ENCODE measurements at regions not wholly inside any gene's neighbourhood (a gene's known extent, or its start where the extent isn't known, plus 50 kb on each side); places are given as distances from the start of the nearest gene placed in this dataset.

DNA sequence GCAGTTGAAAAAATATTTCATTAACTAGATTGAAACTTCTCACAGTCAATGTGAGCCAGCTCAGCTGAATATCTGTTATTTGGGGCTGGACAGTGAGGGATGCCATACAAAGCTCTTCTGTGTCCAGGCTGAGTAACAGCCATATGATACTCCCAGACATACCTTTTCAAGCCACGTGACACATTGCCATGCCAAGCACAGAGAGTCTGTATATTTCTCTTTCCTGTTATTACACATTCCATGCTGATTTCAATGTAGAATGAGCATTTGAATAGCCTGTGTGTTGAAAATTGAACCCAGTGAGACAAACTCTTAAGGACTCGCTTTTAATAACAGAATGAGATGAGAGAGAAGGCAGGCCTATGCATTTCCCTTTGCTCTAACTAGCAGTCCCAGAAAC is 334.7 kb upstream of the RASGRP1 start:
- Histone ChIP-seq H3K27me3 (replicated peaks; ENCODE audit: insufficient read depth) (no peaks in the 10 kb centered on the region), H3K9me3 (ENCODE audit: low read depth) (no peaks in the 10 kb centered on the region), H3K79me2 (ENCODE audit: insufficient read depth) (no peaks in the 10 kb centered on the region), H3F3A (ENCODE audit: insufficient read depth) (peaks cover 36% of the 10 kb centered on the region), H3K36me3 (ENCODE audit: low read depth) (no peaks in the 10 kb centered on the region), H4K20me1 (ENCODE audit: insufficient read depth) (no peaks in the 10 kb centered on the region), H3K4me1 (ENCODE audit: insufficient read depth) (peaks cover 35% of the 10 kb centered on the region), H3K9ac (no peak overlapping the region), H3K27ac (peak overlapping the region; percentile 21; the same call in 1 of the 2 replicates), H2AFZ (0 out of 2 replicates have a peak overlapping the region, but pooled peaks have one; percentile 10), H3K9me2 (ENCODE audit: insufficient read depth) (no peaks in the 10 kb centered on the region), H3K4me3 (no peak overlapping the region), H3K4me2 (ENCODE audit: unreplicated experiment) (no peak overlapping the region)
- in situ Hi-C loops (cut with MboI), result no loop called here
- TF ChIP-seq EZH2 (IDR thresholded peaks at IDR 0.05; ENCODE audit: insufficient read depth, poor library complexity, severe bottlenecking), result no peak
- no peak for TF ChIP-seq EZH2phosphoT487 (IDR thresholded peaks at IDR 0.05; ENCODE audit: insufficient read depth, low read depth)
- 77 to 78% methylated on average over 2 of the region's 2 CpGs for WGBS, 2 experiments (ENCODE audit: low coverage in 1 of 2, low lambda C conversion rate in 2 of 2, missing lambda C conversion rate in 2 of 2)
- DNase-seq, result peak; percentile 27

DNA sequence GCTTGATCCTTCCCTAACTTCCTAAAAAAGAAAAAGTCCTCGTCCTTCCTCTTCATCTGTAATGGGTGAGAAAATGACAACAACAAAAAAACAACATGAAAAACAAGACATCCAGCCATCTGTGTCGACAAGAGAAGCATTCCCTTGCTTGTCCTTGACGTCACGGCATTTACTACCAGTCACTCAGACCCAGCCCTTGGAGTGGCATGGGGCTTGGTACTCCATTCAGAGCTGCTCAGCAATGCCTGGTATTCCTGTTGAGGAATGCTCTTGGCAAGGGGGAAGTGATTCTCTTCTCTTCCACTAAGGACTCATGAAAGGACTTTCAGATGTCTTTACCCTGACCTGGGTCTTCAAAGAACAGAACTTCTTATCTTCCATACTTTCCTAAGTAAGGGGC is 339.7 kb upstream of the RASGRP1 start:
- no peak for TF ChIP-seq EZH2 (IDR thresholded peaks at IDR 0.05; ENCODE audit: insufficient read depth, poor library complexity, severe bottlenecking)
- no peak for TF ChIP-seq EZH2phosphoT487 (IDR thresholded peaks at IDR 0.05; ENCODE audit: insufficient read depth, low read depth)
- no peak overlapping the region for H3K27ac ChIP-seq
- H3K9me3 ChIP-seq (ENCODE audit: low read depth), result no peaks in the 10 kb centered on the region
- H3K9me2 ChIP-seq (ENCODE audit: insufficient read depth), result no peaks in the 10 kb centered on the region
- H3K36me3 ChIP-seq (ENCODE audit: low read depth), result no peaks in the 10 kb centered on the region
- in situ Hi-C loops (cut with MboI), result no loop called here
- no peak overlapping the region for H2AFZ ChIP-seq
- H4K20me1 ChIP-seq (ENCODE audit: insufficient read depth), result no peaks in the 10 kb centered on the region
- H3K4me2 ChIP-seq (ENCODE audit: unreplicated experiment), result no peak overlapping the region
- peaks cover 8% of the 10 kb centered on the region for H3K4me1 ChIP-seq (ENCODE audit: insufficient read depth)
- H3F3A ChIP-seq (ENCODE audit: insufficient read depth), result peaks cover 14% of the 10 kb centered on the region
- WGBS, 2 experiments (ENCODE audit: low coverage in 1 of 2, low lambda C conversion rate in 2 of 2, missing lambda C conversion rate in 2 of 2), result 81 to 83% methylated on average over 4 of the region's 4 CpGs
- H3K4me3 ChIP-seq, result no peak overlapping the region
- no peak for DNase-seq
- H3K9ac ChIP-seq, result no peak overlapping the region
- no peaks in the 10 kb centered on the region for H3K27me3 ChIP-seq (replicated peaks; ENCODE audit: insufficient read depth)
- no peaks in the 10 kb centered on the region for H3K79me2 ChIP-seq (ENCODE audit: insufficient read depth)

- H3K9me3 ChIP-seq (ENCODE audit: low read depth), result no peaks in the 10 kb centered on the region
- no peaks in the 10 kb centered on the region for H4K20me1 ChIP-seq (ENCODE audit: insufficient read depth)
- TF ChIP-seq EZH2phosphoT487 (IDR thresholded peaks at IDR 0.05; ENCODE audit: insufficient read depth, low read depth), result no peak
- TF ChIP-seq EZH2 (IDR thresholded peaks at IDR 0.05; ENCODE audit: insufficient read depth, poor library complexity, severe bottlenecking), result no peak
- H3K4me2 ChIP-seq (ENCODE audit: unreplicated experiment), result no peak overlapping the region
- in situ Hi-C loops (cut with MboI), result no loop called here
- H3K4me3 ChIP-seq, result no peak overlapping the region
- peaks cover 10% of the 10 kb centered on the region; the same call in 1 of the 2 replicates for H3F3A ChIP-seq (ENCODE audit: insufficient read depth)
- H2AFZ ChIP-seq, result no peak overlapping the region
- no peaks in the 10 kb centered on the region for H3K9me2 ChIP-seq (ENCODE audit: insufficient read depth)
- no peak overlapping the region for H3K9ac ChIP-seq
- WGBS, 2 experiments (ENCODE audit: low coverage in 1 of 2, low lambda C conversion rate in 2 of 2, missing lambda C conversion rate in 2 of 2), result 15 to 24% methylated on average over 1 of the region's 1 CpG
- no peak overlapping the region for H3K27ac ChIP-seq
- H3K4me1 ChIP-seq (ENCODE audit: insufficient read depth), result 0 out of 2 replicates have a peak, but pooled peaks cover 5% of the 10 kb centered on the region
- no peaks in the 10 kb centered on the region for H3K79me2 ChIP-seq (ENCODE audit: insufficient read depth)
- H3K36me3 ChIP-seq (ENCODE audit: low read depth), result no peaks in the 10 kb centered on the region
- H3K27me3 ChIP-seq (replicated peaks; ENCODE audit: insufficient read depth), result no peaks in the 10 kb centered on the region
- DNase-seq, result peak; percentile 27
These were observed 341.0 kb upstream of the RASGRP1 start for GRCh38 chr15:38905632-38906031.

DNA sequence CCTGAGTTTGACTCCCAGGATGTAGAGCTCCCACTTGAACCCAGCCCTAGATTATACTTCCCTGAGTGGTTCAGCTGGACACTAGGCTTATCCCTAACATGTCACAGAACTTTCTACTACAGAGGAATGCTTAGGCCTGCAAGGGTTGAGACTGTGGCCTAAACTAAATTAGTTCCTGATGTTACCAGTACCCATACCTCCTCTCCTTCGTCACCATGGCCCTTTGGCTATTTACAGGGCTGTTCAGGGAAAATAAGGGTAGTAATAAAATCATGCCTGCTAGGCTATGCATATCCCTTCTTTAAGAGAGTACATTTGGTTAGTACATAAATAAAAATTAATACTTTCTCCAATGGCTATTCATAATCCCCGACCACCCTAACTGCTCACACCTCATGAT is 356.4 kb upstream of the RASGRP1 start:
- H3K4me3 ChIP-seq, result no peak overlapping the region
- no peak overlapping the region for H3K27ac ChIP-seq
- H3K79me2 ChIP-seq (ENCODE audit: insufficient read depth), result no peaks in the 10 kb centered on the region
- H4K20me1 ChIP-seq (ENCODE audit: insufficient read depth), result no peaks in the 10 kb centered on the region
- 0 out of 2 replicates have a peak, but pooled peaks cover 6% of the 10 kb centered on the region for H3K4me1 ChIP-seq (ENCODE audit: insufficient read depth)
- no peaks in the 10 kb centered on the region for H3K9me3 ChIP-seq (ENCODE audit: low read depth)
- H3K4me2 ChIP-seq (ENCODE audit: unreplicated experiment), result no peak overlapping the region
- no peaks in the 10 kb centered on the region for H3F3A ChIP-seq (ENCODE audit: insufficient read depth)
- no peaks in the 10 kb centered on the region for H3K36me3 ChIP-seq (ENCODE audit: low read depth)
- 0 out of 2 replicates have a peak, but pooled peaks cover 4% of the 10 kb centered on the region for H3K9me2 ChIP-seq (ENCODE audit: insufficient read depth)
- no peak for DNase-seq
- in situ Hi-C loops (cut with MboI), result no loop called here
- TF ChIP-seq EZH2 (IDR thresholded peaks at IDR 0.05; ENCODE audit: insufficient read depth, poor library complexity, severe bottlenecking), result no peak
- TF ChIP-seq EZH2phosphoT487 (IDR thresholded peaks at IDR 0.05; ENCODE audit: insufficient read depth, low read depth), result no peak
- WGBS, 2 experiments (ENCODE audit: low coverage in 1 of 2, low lambda C conversion rate in 2 of 2, missing lambda C conversion rate in 2 of 2), result 83 to 97% methylated on average over 2 of the region's 2 CpGs
- no peak overlapping the region for H2AFZ ChIP-seq
- H3K27me3 ChIP-seq (replicated peaks; ENCODE audit: insufficient read depth), result no peaks in the 10 kb centered on the region
- no peak overlapping the region for H3K9ac ChIP-seq

DNA sequence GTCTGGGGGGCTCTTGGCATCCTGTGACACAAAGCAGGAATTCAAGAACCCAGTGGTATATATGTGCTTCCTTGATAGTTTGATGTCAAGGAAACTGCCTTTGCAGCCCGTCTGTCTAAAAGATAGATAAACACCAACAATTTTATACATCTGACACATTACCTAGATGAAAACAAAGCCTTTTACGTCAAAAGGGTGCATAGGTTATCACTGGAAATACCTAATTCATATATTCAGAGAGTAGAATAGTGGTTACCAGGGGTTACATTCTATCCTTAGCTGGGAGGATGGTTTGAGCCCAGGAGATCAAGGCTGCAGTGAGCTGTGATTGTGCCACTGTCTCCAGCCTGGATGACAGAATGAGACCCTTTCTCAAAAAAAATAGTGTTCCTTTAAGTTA is 356.9 kb upstream of the RASGRP1 start:
- H3K9ac ChIP-seq, result no peak overlapping the region
- no peak overlapping the region for H3K4me2 ChIP-seq (ENCODE audit: unreplicated experiment)
- H3K4me3 ChIP-seq, result no peak overlapping the region
- H3K4me1 ChIP-seq (ENCODE audit: insufficient read depth), result 0 out of 2 replicates have a peak, but pooled peaks cover 6% of the 10 kb centered on the region
- no peaks in the 10 kb centered on the region for H3K36me3 ChIP-seq (ENCODE audit: low read depth)
- 0 out of 2 replicates have a peak, but pooled peaks cover 4% of the 10 kb centered on the region for H3K9me2 ChIP-seq (ENCODE audit: insufficient read depth)
- H2AFZ ChIP-seq, result no peak overlapping the region
- no peak for DNase-seq
- H3K27me3 ChIP-seq (replicated peaks; ENCODE audit: insufficient read depth), result no peaks in the 10 kb centered on the region
- WGBS, 2 experiments (ENCODE audit: low coverage in 1 of 2, low lambda C conversion rate in 2 of 2, missing lambda C conversion rate in 2 of 2), result 60 to 75% methylated on average over 2 of the region's 2 CpGs
- no peak for TF ChIP-seq EZH2phosphoT487 (IDR thresholded peaks at IDR 0.05; ENCODE audit: insufficient read depth, low read depth)
- no peak for TF ChIP-seq EZH2 (IDR thresholded peaks at IDR 0.05; ENCODE audit: insufficient read depth, poor library complexity, severe bottlenecking)
- H3K27ac ChIP-seq, result no peak overlapping the region
- in situ Hi-C loops (cut with MboI), result no loop called here
- H3F3A ChIP-seq (ENCODE audit: insufficient read depth), result no peaks in the 10 kb centered on the region
- no peaks in the 10 kb centered on the region for H4K20me1 ChIP-seq (ENCODE audit: insufficient read depth)
- no peaks in the 10 kb centered on the region for H3K79me2 ChIP-seq (ENCODE audit: insufficient read depth)
- H3K9me3 ChIP-seq (ENCODE audit: low read depth), result no peaks in the 10 kb centered on the region
